Neural progenitor cell (in vitro differentiated cells): ENCODE measurements at regions not wholly inside any gene's neighbourhood (a gene's known extent, or its start where the extent isn't known, plus 50 kb on each side); places are given as distances from the start of the nearest gene placed in this dataset.

Experiments used
- DNase-seq: peaks from one replicate; pipeline ENCODE4 v3.0.0-alpha.2; 2016; ENCODE audit warnings: low spot score
- H2AFZ ChIP-seq: fragments of 200-600 bp; sonication (generic); replicated peaks from 2 replicates; pipeline ENCODE4 v1.6.1; 2016; ENCODE audit warnings: antibody characterized with exemption
- H3F3A ChIP-seq: fragments of 200-600 bp; sonication (generic); 2 replicates; pipeline ENCODE4 v1.6.1; 2016; ENCODE audit warnings: antibody characterized with exemption, low read depth
- H3K27ac ChIP-seq: fragments of 200-600 bp; sonication (generic); 2 replicates; pipeline ENCODE4 v1.5.1; 2016; ENCODE audit warnings: mild to moderate bottlenecking
- H3K27me3 ChIP-seq: fragments of 200-600 bp; sonication (generic); 2 replicates; pipeline ENCODE4 v1.6.1; 2016; ENCODE audit warnings: mild to moderate bottlenecking, moderate library complexity
- H3K36me3 ChIP-seq: fragments of 200-600 bp; sonication (generic); 2 replicates; pipeline ENCODE4 v1.5.1; 2016
- H3K4me1 ChIP-seq: fragments of 200-600 bp; sonication (generic); 2 replicates; pipeline ENCODE4 v1.6.1; 2016; ENCODE audit warnings: mixed run types
- H3K4me2 ChIP-seq: fragments of 200-600 bp; sonication (generic); 2 replicates; pipeline ENCODE4 v1.6.1; 2016
- H3K4me3 ChIP-seq: fragments of 200-600 bp; sonication (generic); 2 replicates; pipeline ENCODE4 v1.5.1; 2016
- H3K79me2 ChIP-seq: fragments of 200-600 bp; sonication (generic); 2 replicates; pipeline ENCODE4 v1.6.1; 2016; ENCODE audit warnings: low read depth
- H3K9ac ChIP-seq: fragments of 200-600 bp; sonication (generic); 2 replicates; pipeline ENCODE4 v1.6.1; 2016
- H3K9me3 ChIP-seq: fragments of 200-600 bp; sonication (generic); 2 replicates; pipeline ENCODE4 v1.5.1; 2016; ENCODE audit warnings: low read depth
- H4K20me1 ChIP-seq: fragments of 200-600 bp; sonication (generic); 2 replicates; pipeline ENCODE4 v1.6.1; 2016; ENCODE audit warnings: low read depth
- H3K27ac Mint-ChIP-seq: 3 replicates; pipeline ENCODE4 v1.8.0; 2021; ENCODE audit warnings: mixed read lengths
- H3K27me3 Mint-ChIP-seq: 2 replicates; pipeline ENCODE4 v1.8.0; 2022; ENCODE audit warnings: low read depth, mild to moderate bottlenecking, inconsistent platforms, moderate library complexity, mixed read lengths; ENCODE audit not compliant: insufficient read depth
- H3K36me3 Mint-ChIP-seq: 3 replicates; pipeline ENCODE4 v1.8.0; 2021; ENCODE audit warnings: mixed read lengths
- H3K4me1 Mint-ChIP-seq: 3 replicates; pipeline ENCODE4 v1.8.0; 2021; ENCODE audit warnings: mixed read lengths
- H3K4me3 Mint-ChIP-seq: 3 replicates; pipeline ENCODE4 v1.8.0; 2021; ENCODE audit warnings: mild to moderate bottlenecking, moderate library complexity, mixed read lengths
- H3K9me3 Mint-ChIP-seq: 3 replicates; pipeline ENCODE4 v1.8.0; 2020; ENCODE audit warnings: mixed read lengths
- CTCF ChIP-seq: fragments of 200-600 bp; sonication (generic); IDR thresholded peaks from 2 replicates; pipeline ENCODE4 v1.5.1; 2017; ENCODE audit warnings: antibody characterized with exemption, mild to moderate bottlenecking
- EZH2 ChIP-seq: fragments of 200-600 bp; sonication (generic); IDR thresholded peaks from 2 replicates; pipeline ENCODE4 v1.6.1; 2017; ENCODE audit warnings: antibody characterized with exemption, mild to moderate bottlenecking, moderate library complexity
- EZH2phosphoT487 ChIP-seq: fragments of 200-600 bp; sonication (generic); IDR thresholded peaks from 2 replicates; pipeline ENCODE4 v1.6.1; 2017; ENCODE audit warnings: antibody characterized with exemption

GRCh38 chr13:105428811-105429210, 1106.7 kb downstream of the EFNB2 start:
- no peaks in the 10 kb centered on the region for H3K27me3 ChIP-seq
- H3K9me3 Mint-ChIP-seq, result no peaks in the 10 kb centered on the region
- H3K27ac ChIP-seq, result no peak overlapping the region
- no peaks in the 10 kb centered on the region for H3K36me3 Mint-ChIP-seq
- no peaks in the 10 kb centered on the region for H3K27me3 Mint-ChIP-seq
- H2AFZ ChIP-seq, result no peak overlapping the region
- H3K4me1 Mint-ChIP-seq, result peaks cover 2% of the 10 kb centered on the region
- TF ChIP-seq EZH2, result no peak
- TF ChIP-seq EZH2phosphoT487, result no peak
- no peak for TF ChIP-seq CTCF
- no peaks in the 10 kb centered on the region for H3K9me3 ChIP-seq
- H3K9ac ChIP-seq, result no peak overlapping the region
- H4K20me1 ChIP-seq, result no peaks in the 10 kb centered on the region
- no peak overlapping the region for H3K4me3 Mint-ChIP-seq
- no peaks in the 10 kb centered on the region for H3F3A ChIP-seq
- DNase-seq, result no peak
- no peaks in the 10 kb centered on the region for H3K79me2 ChIP-seq
- H3K36me3 ChIP-seq, result no peaks in the 10 kb centered on the region
- no peaks in the 10 kb centered on the region for H3K4me1 ChIP-seq
- no peak overlapping the region for H3K27ac Mint-ChIP-seq
- no peak overlapping the region for H3K4me2 ChIP-seq
- no peak overlapping the region for H3K4me3 ChIP-seq

- no peak overlapping the region for H3K27ac Mint-ChIP-seq
- no peak for DNase-seq
- no peaks in the 10 kb centered on the region for H3K36me3 Mint-ChIP-seq
- Histone ChIP-seq H3K36me3 (no peaks in the 10 kb centered on the region), H3K4me2 (no peak overlapping the region), H2AFZ (no peak overlapping the region), H3K27me3 (no peaks in the 10 kb centered on the region), H3F3A (no peaks in the 10 kb centered on the region), H3K9ac (no peak overlapping the region), H3K4me3 (no peak overlapping the region), H3K9me3 (no peaks in the 10 kb centered on the region), H4K20me1 (no peaks in the 10 kb centered on the region), H3K27ac (no peak overlapping the region), H3K4me1 (no peaks in the 10 kb centered on the region), H3K79me2 (no peaks in the 10 kb centered on the region)
- H3K9me3 Mint-ChIP-seq, result peaks cover 2% of the 10 kb centered on the region
- no peak overlapping the region for H3K4me3 Mint-ChIP-seq
- H3K27me3 Mint-ChIP-seq, result no peaks in the 10 kb centered on the region
- TF ChIP-seq EZH2 (no peak), EZH2phosphoT487 (no peak), CTCF (no peak)
- H3K4me1 Mint-ChIP-seq, result no peaks in the 10 kb centered on the region
These were observed 1109.0 kb downstream of the EFNB2 start for GRCh38 chr13:105426441-105426840.

- TF ChIP-seq EZH2 (no peak), CTCF (no peak), EZH2phosphoT487 (no peak)
- Histone ChIP-seq H3K4me2 (no peak overlapping the region), H3K27ac (no peak overlapping the region), H3K79me2 (no peaks in the 10 kb centered on the region), H3K4me1 (no peaks in the 10 kb centered on the region), H3K36me3 (no peaks in the 10 kb centered on the region), H3K4me3 (no peak overlapping the region), H2AFZ (no peak overlapping the region), H3K9me3 (no peaks in the 10 kb centered on the region), H4K20me1 (no peaks in the 10 kb centered on the region), H3K27me3 (no peaks in the 10 kb centered on the region), H3F3A (no peaks in the 10 kb centered on the region), H3K9ac (no peak overlapping the region)
- no peak overlapping the region for H3K4me3 Mint-ChIP-seq
- no peaks in the 10 kb centered on the region for H3K36me3 Mint-ChIP-seq
- no peak for DNase-seq
- no peaks in the 10 kb centered on the region for H3K4me1 Mint-ChIP-seq
- H3K9me3 Mint-ChIP-seq, result peaks cover 3% of the 10 kb centered on the region
- H3K27me3 Mint-ChIP-seq, result peaks cover 2% of the 10 kb centered on the region
- H3K27ac Mint-ChIP-seq, result no peak overlapping the region
These were observed 1120.8 kb downstream of the EFNB2 start for GRCh38 chr13:105414639-105415038.

- no peak overlapping the region for H3K27ac ChIP-seq
- Mint-ChIP-seq H3K4me3 (no peak overlapping the region), H3K9me3 (peaks cover 5% of the 10 kb centered on the region), H3K36me3 (no peaks in the 10 kb centered on the region), H3K27me3 (peaks cover 2% of the 10 kb centered on the region), H3K27ac (no peak overlapping the region), H3K4me1 (no peaks in the 10 kb centered on the region)
- H3K27me3 ChIP-seq, result no peaks in the 10 kb centered on the region
- H3K9me3 ChIP-seq, result no peaks in the 10 kb centered on the region
- H3K4me1 ChIP-seq, result no peaks in the 10 kb centered on the region
- H2AFZ ChIP-seq, result no peak overlapping the region
- no peak overlapping the region for H3K4me3 ChIP-seq
- H3K79me2 ChIP-seq, result no peaks in the 10 kb centered on the region
- no peaks in the 10 kb centered on the region for H4K20me1 ChIP-seq
- DNase-seq, result no peak
- TF ChIP-seq EZH2phosphoT487 (no peak), EZH2 (no peak), CTCF (no peak)
- H3F3A ChIP-seq, result no peaks in the 10 kb centered on the region
- H3K9ac ChIP-seq, result no peak overlapping the region
- no peaks in the 10 kb centered on the region for H3K36me3 ChIP-seq
- no peak overlapping the region for H3K4me2 ChIP-seq
These were observed 1123.3 kb downstream of the EFNB2 start for GRCh38 chr13:105412171-105412570.
